ENCODE measurements at regions not wholly inside any gene's neighbourhood (a gene's known extent, or its start where the extent isn't known, plus 50 kb on each side); places are given as distances from the start of the nearest gene placed in this dataset.
"Not testable (repeated sequence)": the region's sequence is repeated elsewhere in the genome, so short reads cannot be mapped to it uniquely, and the experiment has no call there.

GRCh38 chr14:22285991-22286390 lies 303.0 kb downstream of the DAD1 start:
- no peak for DNase-seq

DNA sequence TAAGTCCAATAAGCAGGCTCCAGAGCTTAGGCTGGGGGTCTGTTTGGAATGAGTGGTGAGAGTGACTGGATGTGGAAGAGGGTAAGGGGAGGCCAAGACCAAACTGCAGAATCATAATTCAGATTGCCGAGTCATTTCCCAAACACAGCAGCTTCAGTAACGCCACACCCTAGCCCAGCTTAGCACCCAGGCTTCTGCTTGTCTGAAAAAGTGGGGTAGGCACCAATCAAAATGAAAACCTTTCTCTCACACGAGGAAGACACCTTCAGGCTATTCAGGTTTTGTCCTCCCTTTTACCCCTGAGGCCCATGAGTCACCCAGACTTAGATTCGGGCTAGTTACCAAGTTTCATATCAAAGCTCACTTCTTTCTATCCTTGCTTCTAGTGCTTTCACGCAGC lies 306.1 kb downstream of the DAD1 start:
- DNase-seq, result no peak

DNA sequence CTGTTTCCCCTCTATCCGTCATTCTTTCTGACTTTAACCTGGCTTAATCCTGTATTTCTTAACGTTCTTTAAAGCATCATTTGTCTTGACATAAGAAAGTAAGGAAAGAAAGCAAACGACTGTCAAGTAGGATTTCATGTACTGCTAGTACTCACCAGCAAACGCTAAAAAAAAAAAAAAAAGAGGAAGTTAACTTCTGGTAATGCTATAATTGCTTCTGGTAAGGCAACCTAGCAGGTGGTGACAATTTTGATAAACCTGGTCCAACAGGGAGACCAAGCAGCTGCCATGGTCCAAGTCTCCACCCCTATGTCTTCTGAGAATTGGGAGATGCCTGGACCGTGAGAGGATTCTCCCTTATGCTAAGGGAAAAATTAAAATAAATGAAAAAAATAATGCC lies 306.6 kb downstream of the DAD1 start:
- no peak for DNase-seq

GRCh38 chr14:22281447-22281874 lies 307.6 kb downstream of the DAD1 start:
- DNase-seq, result not testable (repeated sequence)

- no peak for DNase-seq
Observed at GRCh38 chr14:22280497-22281316, 308.3 kb downstream of the DAD1 start.

GRCh38 chr14:22276913-22277816 lies 311.9 kb downstream of the DAD1 start:
- no peak for DNase-seq

- DNase-seq, result no peak
Observed at GRCh38 chr14:22271838-22272799, 316.9 kb downstream of the DAD1 start.

DNA sequence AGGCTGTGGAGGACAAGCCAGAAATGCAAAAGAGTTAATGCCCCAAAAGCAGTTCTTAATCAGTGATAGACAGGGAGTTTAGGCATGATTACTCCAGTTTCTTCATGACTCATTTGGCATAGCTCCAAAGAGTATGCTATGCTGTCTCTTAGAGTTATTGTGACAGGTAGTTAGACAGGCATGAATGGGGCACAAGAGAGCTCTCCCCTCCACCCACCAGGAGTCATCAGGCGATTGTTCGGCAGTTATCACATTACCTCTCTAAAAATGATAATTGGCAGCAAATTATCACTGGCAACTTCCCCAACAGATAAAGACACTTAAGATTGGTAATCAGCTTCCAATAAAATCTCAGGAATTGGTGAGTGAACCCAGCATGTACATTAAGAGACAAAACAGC lies 320.1 kb downstream of the DAD1 start:
- no peak for DNase-seq

DNA sequence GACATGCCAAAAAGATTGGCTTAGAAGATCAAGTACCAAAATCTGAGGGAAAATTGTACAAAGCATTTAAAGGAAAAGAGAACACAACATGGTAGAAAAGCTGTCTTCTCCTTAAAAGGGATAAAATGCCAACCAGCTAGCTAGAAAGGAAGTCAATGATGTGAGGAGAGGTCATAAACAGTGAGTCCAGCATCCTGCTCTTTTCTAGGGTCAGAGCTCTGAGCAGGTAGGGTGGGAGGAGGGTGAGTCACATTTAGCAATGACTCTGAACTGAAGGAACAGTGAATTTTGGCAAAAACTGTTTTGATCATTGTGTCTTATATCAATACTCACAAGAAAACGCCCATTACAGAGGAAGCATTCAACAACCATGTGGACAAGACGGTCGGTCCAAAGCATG lies 322.3 kb downstream of the DAD1 start:
- DNase-seq, result no peak

GRCh38 chr14:22266142-22266442 lies 322.9 kb downstream of the DAD1 start:
- no peak for DNase-seq

GRCh38 chr14:22265319-22266141 lies 323.5 kb downstream of the DAD1 start:
- DNase-seq, result no peak

DNA sequence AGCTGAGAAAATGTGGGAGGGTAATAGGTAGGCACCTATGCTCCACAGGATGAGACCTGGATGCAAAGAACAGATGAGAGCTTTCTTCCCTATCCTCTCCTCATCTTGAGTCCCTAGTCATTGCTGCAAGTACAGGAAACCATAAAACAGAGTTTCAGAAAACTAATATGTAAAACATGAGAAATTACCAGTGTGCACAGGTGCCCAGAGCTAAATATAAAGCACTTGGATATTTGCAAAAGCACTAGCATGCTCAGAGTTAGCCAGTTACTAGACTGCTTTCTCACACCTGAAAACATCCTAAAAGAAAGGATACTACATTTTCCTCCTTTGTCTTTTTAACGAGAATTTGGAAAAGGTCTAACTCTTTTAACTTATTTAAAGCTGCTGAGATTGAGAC lies 324.3 kb downstream of the DAD1 start:
- no peak for DNase-seq

GRCh38 chr14:22263961-22264360 lies 325.1 kb downstream of the DAD1 start:
- DNase-seq, result no peak

DNA sequence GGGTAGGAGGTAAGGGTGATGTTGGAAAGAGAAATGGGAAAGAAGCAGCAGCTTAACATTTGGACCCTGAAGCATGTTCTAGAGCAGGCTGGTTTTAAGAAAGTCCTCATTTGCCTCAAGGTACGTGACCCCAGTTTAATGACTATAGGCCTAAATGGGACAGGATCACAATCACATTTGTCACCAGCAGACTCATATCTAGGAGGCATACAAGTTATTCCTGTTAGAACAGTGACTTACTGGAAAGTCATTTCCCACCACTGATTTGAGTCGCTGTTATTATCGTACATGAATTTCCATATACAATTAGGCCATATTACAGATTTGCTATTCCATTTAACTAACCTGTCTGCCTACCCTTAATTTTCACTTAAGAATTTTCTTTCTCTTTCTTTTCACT lies 326.1 kb downstream of the DAD1 start:
- no peak for DNase-seq

DNA sequence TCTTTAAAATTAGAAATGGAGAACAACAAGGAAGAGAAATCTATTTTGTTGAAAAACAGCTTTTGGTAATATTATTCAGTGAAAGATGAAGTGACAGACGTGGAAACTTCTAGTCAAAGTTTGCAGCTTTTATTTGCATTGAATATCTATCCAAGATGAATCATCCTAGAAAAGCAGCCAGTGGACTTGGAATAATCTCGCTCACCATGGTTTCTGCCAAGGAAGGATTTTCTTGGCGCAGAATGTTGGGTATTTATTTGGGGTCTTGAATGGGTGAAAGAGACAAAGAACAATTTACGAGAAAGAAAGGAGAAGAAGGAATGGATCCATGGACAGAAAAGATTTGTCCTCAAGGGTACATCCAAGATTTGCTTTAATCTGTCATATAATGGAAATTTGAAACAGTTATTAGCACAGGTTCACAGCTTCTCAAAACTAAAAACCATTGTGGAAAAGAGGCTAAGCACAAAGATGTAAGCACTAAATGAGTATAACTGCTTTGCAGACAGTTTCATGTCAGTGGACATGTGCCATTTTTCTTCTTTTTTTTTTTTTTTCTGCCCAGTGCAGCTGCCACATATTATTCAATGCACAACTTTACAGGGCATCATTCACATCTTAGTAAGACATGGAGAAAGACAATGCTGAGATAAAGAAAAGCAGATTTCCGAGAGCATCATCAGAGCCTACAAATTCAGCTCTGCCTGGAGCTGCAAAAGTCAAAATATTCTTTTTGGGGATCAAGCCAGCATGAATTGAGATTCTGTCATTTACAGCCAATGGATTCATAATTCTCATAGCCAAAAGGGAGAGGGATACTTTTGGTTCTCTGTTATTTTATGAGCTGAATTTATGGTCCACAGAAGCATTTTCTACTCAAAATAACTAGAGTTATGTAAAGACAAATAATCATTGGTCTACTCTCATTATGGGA lies 333.7 kb downstream of the DAD1 start:
- DNase-seq, result no peak

- DNase-seq, result no peak
Observed at GRCh38 chr14:22252686-22253085, 336.3 kb downstream of the DAD1 start.

DNA sequence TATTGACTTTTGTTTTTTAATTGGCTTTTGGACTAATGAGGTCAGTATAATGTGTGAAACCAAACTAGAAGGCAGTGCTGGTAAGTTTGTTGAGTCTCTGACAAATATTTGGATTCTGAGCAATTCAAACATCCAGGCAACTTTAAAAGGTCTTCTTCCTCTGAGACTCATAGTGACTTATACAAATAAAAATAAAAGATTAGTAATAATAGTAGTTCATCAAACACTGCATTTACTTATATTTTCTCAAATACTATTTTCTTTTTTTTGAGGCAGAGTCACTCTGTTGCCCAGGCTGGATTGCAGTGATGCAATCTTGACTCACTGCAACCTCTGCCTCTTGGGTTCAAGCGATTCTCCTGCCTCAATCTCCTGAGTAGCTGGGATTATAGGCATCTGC lies 337.9 kb downstream of the DAD1 start:
- DNase-seq, result no peak

DNA sequence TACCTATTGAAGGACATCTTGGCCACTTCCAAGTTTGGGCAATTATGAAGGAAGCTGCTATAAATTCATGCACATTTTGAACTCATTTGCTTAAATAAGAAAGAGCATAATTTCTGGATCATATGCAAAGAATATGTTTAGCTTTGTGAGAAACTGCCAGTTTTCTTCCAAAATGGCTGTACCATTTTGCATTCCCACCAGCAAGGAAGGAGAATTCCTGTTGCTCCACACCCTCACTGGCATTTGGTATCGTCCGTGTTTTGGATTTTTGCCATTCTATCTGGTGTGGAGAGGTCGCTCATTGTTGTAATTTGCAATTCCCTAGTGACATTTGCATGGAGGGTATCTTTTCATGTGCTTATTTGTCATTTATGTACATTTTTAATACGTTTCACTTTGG lies 339.3 kb downstream of the DAD1 start:
- no peak for DNase-seq

DNA sequence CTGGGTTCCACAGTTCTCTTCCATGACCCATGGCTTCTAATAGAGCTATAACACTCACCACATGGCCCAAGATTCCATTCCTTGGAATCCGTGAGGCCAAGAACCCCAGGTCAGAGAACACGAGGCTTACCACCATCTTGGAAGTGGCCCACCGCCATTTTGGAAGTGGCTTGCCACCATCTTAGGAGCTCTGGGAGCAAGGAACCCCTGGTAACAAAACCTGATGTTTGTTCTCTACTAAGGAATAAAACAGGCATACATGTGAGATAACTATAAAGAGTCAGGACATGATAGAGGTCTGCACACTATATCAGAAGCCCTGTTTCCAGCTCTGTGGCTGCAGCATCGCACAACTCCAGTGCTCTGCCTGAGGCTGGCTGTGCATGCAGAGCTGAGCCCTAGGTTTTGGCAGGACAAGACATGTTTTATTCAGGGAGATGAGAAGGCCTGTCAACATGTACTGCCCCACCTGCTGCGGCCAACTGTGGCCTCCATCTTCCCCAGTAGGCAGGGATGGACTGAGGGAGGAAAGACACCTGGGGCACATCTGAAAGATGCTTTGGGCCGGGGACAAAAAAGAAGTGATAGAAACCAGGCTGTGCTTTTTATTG lies 344.9 kb downstream of the DAD1 start:
- DNase-seq, result no peak

DNA sequence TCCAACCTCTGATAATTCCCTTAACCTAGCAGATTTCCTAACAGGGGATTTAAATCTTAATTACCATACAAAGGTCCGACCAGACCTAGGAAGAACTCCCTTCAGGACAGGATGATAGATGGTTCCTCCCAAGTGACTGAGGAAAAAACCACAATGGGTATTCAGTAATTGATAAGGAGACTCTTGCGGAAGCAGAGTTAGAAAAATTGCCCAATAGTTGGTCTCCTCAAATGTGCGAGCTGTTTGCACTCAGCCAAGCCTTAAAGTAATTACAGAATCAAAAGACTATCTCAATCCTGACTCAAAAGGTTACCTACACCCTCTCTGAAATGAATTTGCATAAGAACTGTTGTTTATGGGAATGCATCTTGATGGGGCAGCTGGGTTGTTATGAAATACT lies 350.7 kb downstream of the DAD1 start:
- not testable (repeated sequence) for DNase-seq

GRCh38 chr14:22233377-22233776 lies 355.6 kb downstream of the DAD1 start:
- DNase-seq, result no peak

Data from activated CD8-positive, alpha-beta memory T cell treated with anti-CD3 and anti-CD28 coated beads, Interleukin-2, amount 50 U/mL, for 48 hours (primary cell).